ENCODE measurements at regions not wholly inside any gene's neighbourhood (a gene's known extent, or its start where the extent isn't known, plus 50 kb on each side); places are given as distances from the start of the nearest gene placed in this dataset.

GRCh38 chr3:94303266-94303665 lies 240.4 kb downstream of the NSUN3 start:
- no peak for TF ChIP-seq TCFL5 (CRISPR knock-in tag; conservative IDR thresholded peaks at IDR 0.05)
- TF ChIP-seq TSC22D4 (tag; IDR thresholded peaks at IDR 0.05): no peak
- TF ChIP-seq SRSF7 (optimal IDR thresholded peaks at IDR 0.05; ENCODE audit: low read depth, low read length): no peak
- no peak for TF ChIP-seq POLR2AphosphoS5 (IDR thresholded peaks at IDR 0.05; ENCODE audit: control insufficient read depth, insufficient read depth, low read depth, low read length)
- TF ChIP-seq HEY1 (CRISPR knock-in tag; IDR thresholded peaks at IDR 0.05; ENCODE audit: borderline replicate concordance): no peak
- TF ChIP-seq THAP7 (CRISPR knock-in tag; IDR thresholded peaks at IDR 0.05): no peak
- no peak for TF ChIP-seq ZNF77 (CRISPR knock-in tag; IDR thresholded peaks at IDR 0.05)
- no peak for TF ChIP-seq NCOA2 (IDR thresholded peaks at IDR 0.05; ENCODE audit: partially characterized antibody in 2 of 2)
- no peak for TF ChIP-seq ZBTB9 (CRISPR knock-in tag; IDR thresholded peaks at IDR 0.05)
- no peak for TF ChIP-seq SRF (CRISPR knock-in tag; IDR thresholded peaks at IDR 0.05)
- DNase-seq (ENCODE audit: extremely low read depth in 1 of 4, low spot score in 3 of 4): no peak
- POLR2A ChIA-PET: no interaction called here
- Histone ChIP-seq H3K9me1 (ENCODE audit: control insufficient read depth, insufficient read depth, low read length) (no peaks in the 10 kb centered on the region), H3K4me1 (replicated peaks in 1 of 2; ENCODE audit: control insufficient read depth in 2 of 2, insufficient read depth in 2 of 2, low read length in 2 of 2) (no peaks in the 10 kb centered on the region), H3K27me3 (ENCODE audit: control insufficient read depth in 2 of 2, insufficient read depth in 2 of 2, low read length in 2 of 2) (no peaks in the 10 kb centered on the region), H3K4me2 (ENCODE audit: insufficient read depth, low read length) (no peak overlapping the region), H4K20me1 (replicated peaks; ENCODE audit: control insufficient read depth, insufficient read depth, low read length) (no peaks in the 10 kb centered on the region), H3K4me3 (no peak overlapping the region), H3K9me3 (replicated peaks; ENCODE audit: control insufficient read depth, insufficient read depth, low read depth, low read length) (no peaks in the 10 kb centered on the region), H2AFZ (ENCODE audit: low read depth, low read length) (no peak overlapping the region), H3K27ac (ENCODE audit: extremely low read depth, low read depth, low read length) (no peak overlapping the region), H3K9ac (ENCODE audit: insufficient read depth in 1 of 2, low read depth in 2 of 2, low read length in 2 of 2) (no peak overlapping the region), H3K79me2 (ENCODE audit: control insufficient read depth, insufficient read depth, low read length) (no peaks in the 10 kb centered on the region), H3K36me3 (ENCODE audit: control insufficient read depth, insufficient read depth, low read length) (no peaks in the 10 kb centered on the region)
- BruUV-seq (replicated peaks): no TSS peak
- in situ Hi-C loops (cut with MboI) (no loop called here), intact Hi-C loops (cut with micrococcal nuclease) (no loop called here)
- FAIRE-seq: no peak
- ATAC-seq: no peak
- CTCF ChIA-PET (ENCODE audit: low intra/inter-chr PET ratio): no interaction called here
- 0% methylated on average over 4 of the region's 4 CpGs for WGBS (ENCODE audit: insufficient coverage, low coverage, missing lambda C conversion rate)

All from K562 (cell line).